ENCODE measurements at regions not wholly inside any gene's neighbourhood (a gene's known extent, or its start where the extent isn't known, plus 50 kb on each side); places are given as distances from the start of the nearest gene placed in this dataset.

DNA sequence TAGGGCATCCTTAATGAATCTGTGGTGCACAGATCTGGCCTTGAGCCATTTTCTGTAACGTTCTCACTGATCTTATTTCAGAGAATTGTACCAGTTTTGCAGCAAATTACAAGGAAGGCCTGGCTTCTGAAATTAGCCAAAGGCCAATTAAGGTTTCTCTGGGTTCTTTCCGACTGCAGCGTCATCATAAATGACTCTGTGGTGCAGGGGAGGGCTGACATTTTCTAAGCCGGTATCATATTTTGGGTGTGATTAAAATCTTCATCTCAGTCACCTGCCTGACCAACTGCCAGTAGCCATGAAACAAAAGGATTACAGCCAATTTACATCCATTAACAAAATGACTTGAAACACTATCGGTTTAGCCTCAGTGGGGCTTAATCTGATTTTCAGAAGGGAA lies 363.7 kb downstream of the ADRA2A start (continued):
- no peak for TF ChIP-seq EZH2 (IDR thresholded peaks at IDR 0.05; ENCODE audit: low read depth, unreplicated experiment)

DNA sequence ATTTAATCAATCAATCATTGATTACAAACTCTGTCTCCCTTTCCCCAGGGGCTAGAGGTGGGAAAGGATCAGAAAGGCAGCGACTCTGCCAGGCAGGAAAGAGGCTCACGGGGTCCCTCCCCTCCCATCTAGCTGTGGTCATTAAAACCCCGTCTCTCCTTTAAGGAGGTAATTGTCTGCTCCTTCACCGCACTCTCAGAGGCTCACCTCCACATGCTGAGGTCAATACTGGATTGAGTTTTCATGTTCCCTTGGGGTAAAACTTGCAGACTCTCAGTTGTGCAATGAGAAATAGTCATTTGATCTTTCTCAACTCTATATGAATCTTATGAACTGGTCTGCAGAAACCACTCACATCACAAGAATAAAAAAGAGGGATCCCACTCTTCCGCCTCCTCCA lies 368.8 kb downstream of the ADRA2A start:
- TF ChIP-seq, protein P1, sequence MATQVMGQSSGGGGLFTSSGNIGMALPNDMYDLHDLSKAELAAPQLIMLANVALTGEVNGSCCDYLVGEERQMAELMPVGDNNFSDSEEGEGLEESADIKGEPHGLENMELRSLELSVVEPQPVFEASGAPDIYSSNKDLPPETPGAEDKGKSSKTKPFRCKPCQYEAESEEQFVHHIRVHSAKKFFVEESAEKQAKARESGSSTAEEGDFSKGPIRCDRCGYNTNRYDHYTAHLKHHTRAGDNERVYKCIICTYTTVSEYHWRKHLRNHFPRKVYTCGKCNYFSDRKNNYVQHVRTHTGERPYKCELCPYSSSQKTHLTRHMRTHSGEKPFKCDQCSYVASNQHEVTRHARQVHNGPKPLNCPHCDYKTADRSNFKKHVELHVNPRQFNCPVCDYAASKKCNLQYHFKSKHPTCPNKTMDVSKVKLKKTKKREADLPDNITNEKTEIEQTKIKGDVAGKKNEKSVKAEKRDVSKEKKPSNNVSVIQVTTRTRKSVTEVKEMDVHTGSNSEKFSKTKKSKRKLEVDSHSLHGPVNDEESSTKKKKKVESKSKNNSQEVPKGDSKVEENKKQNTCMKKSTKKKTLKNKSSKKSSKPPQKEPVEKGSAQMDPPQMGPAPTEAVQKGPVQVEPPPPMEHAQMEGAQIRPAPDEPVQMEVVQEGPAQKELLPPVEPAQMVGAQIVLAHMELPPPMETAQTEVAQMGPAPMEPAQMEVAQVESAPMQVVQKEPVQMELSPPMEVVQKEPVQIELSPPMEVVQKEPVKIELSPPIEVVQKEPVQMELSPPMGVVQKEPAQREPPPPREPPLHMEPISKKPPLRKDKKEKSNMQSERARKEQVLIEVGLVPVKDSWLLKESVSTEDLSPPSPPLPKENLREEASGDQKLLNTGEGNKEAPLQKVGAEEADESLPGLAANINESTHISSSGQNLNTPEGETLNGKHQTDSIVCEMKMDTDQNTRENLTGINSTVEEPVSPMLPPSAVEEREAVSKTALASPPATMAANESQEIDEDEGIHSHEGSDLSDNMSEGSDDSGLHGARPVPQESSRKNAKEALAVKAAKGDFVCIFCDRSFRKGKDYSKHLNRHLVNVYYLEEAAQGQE (IDR thresholded peaks at IDR 0.05; ENCODE audit: unreplicated experiment) = no peak
- no peak for TF ChIP-seq NANOG (IDR thresholded peaks at IDR 0.05; ENCODE audit: borderline replicate concordance)
- no peak for TF ChIP-seq ZNF114 (CRISPR knock-in tag; IDR thresholded peaks at IDR 0.05)
- TF ChIP-seq EZH2 (IDR thresholded peaks at IDR 0.05; ENCODE audit: low read depth, unreplicated experiment) = no peak
- TF ChIP-seq, protein P2, sequence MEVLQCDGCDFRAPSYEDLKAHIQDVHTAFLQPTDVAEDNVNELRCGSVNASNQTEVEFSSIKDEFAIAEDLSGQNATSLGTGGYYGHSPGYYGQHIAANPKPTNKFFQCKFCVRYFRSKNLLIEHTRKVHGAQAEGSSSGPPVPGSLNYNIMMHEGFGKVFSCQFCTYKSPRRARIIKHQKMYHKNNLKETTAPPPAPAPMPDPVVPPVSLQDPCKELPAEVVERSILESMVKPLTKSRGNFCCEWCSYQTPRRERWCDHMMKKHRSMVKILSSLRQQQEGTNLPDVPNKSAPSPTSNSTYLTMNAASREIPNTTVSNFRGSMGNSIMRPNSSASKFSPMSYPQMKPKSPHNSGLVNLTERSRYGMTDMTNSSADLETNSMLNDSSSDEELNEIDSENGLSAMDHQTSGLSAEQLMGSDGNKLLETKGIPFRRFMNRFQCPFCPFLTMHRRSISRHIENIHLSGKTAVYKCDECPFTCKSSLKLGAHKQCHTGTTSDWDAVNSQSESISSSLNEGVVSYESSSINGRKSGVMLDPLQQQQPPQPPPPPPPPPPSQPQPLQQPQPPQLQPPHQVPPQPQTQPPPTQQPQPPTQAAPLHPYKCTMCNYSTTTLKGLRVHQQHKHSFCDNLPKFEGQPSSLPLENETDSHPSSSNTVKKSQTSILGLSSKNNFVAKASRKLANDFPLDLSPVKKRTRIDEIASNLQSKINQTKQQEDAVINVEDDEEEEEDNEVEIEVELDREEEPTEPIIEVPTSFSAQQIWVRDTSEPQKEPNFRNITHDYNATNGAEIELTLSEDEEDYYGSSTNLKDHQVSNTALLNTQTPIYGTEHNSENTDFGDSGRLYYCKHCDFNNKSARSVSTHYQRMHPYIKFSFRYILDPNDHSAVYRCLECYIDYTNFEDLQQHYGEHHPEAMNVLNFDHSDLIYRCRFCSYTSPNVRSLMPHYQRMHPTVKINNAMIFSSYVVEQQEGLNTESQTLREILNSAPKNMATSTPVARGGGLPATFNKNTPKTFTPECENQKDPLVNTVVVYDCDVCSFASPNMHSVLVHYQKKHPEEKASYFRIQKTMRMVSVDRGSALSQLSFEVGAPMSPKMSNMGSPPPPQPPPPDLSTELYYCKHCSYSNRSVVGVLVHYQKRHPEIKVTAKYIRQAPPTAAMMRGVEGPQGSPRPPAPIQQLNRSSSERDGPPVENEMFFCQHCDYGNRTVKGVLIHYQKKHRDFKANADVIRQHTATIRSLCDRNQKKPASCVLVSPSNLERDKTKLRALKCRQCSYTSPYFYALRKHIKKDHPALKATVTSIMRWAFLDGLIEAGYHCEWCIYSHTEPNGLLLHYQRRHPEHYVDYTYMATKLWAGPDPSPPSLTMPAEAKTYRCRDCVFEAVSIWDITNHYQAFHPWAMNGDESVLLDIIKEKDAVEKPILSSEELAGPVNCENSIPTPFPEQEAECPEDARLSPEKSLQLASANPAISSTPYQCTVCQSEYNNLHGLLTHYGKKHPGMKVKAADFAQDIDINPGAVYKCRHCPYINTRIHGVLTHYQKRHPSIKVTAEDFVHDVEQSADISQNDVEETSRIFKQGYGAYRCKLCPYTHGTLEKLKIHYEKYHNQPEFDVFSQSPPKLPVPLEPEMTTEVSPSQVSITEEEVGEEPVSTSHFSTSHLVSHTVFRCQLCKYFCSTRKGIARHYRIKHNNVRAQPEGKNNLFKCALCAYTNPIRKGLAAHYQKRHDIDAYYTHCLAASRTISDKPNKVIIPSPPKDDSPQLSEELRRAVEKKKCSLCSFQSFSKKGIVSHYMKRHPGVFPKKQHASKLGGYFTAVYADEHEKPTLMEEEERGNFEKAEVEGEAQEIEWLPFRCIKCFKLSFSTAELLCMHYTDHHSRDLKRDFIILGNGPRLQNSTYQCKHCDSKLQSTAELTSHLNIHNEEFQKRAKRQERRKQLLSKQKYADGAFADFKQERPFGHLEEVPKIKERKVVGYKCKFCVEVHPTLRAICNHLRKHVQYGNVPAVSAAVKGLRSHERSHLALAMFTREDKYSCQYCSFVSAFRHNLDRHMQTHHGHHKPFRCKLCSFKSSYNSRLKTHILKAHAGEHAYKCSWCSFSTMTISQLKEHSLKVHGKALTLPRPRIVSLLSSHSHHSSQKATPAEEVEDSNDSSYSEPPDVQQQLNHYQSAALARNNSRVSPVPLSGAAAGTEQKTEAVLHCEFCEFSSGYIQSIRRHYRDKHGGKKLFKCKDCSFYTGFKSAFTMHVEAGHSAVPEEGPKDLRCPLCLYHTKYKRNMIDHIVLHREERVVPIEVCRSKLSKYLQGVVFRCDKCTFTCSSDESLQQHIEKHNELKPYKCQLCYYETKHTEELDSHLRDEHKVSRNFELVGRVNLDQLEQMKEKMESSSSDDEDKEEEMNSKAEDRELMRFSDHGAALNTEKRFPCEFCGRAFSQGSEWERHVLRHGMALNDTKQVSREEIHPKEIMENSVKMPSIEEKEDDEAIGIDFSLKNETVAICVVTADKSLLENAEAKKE (CRISPR knock-in tag; IDR thresholded peaks at IDR 0.05) = no peak
- TF ChIP-seq CREB1 (CRISPR knock-in tag; IDR thresholded peaks at IDR 0.05; ENCODE audit: low read depth) = no peak
- no peak for TF ChIP-seq EZH2phosphoT487 (IDR thresholded peaks at IDR 0.05; ENCODE audit: unreplicated experiment)
- TF ChIP-seq, protein P3, sequence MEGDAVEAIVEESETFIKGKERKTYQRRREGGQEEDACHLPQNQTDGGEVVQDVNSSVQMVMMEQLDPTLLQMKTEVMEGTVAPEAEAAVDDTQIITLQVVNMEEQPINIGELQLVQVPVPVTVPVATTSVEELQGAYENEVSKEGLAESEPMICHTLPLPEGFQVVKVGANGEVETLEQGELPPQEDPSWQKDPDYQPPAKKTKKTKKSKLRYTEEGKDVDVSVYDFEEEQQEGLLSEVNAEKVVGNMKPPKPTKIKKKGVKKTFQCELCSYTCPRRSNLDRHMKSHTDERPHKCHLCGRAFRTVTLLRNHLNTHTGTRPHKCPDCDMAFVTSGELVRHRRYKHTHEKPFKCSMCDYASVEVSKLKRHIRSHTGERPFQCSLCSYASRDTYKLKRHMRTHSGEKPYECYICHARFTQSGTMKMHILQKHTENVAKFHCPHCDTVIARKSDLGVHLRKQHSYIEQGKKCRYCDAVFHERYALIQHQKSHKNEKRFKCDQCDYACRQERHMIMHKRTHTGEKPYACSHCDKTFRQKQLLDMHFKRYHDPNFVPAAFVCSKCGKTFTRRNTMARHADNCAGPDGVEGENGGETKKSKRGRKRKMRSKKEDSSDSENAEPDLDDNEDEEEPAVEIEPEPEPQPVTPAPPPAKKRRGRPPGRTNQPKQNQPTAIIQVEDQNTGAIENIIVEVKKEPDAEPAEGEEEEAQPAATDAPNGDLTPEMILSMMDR (conservative IDR thresholded peaks at IDR 0.05; ENCODE audit: low read depth in 2 of 2) = no peak
- Histone ChIP-seq H2AFZ (no peak overlapping the region), H3K4me1 (ENCODE audit: insufficient read depth) (no peaks in the 10 kb centered on the region), H3K4me3 (no peak overlapping the region), H3K27ac (ENCODE audit: low read depth) (no peak overlapping the region), H3K4me2 (no peak overlapping the region), H3F3A (replicated peaks; ENCODE audit: low read depth) (no peaks in the 10 kb centered on the region), H3K36me3 (ENCODE audit: insufficient read depth) (no peaks in the 10 kb centered on the region), H4K20me1 (replicated peaks; ENCODE audit: insufficient read depth) (no peaks in the 10 kb centered on the region), H3K27me3 (ENCODE audit: insufficient read depth) (no peaks in the 10 kb centered on the region), H3K79me2 (replicated peaks; ENCODE audit: insufficient read depth) (no peaks in the 10 kb centered on the region), H3K9me2 (ENCODE audit: insufficient read depth) (peaks cover 30% of the 10 kb centered on the region; the same call in 1 of the 2 replicates)
- Mint-ChIP-seq H3K27me3 (ENCODE audit: insufficient read depth, low read depth, poor library complexity) (peaks cover 3% of the 10 kb centered on the region), H3K27ac (no peak overlapping the region), H3K9me3 (peaks cover 4% of the 10 kb centered on the region; the same call in 2 of the 3 replicates), H3K36me3 (ENCODE audit: low read depth) (no peaks in the 10 kb centered on the region), H3K4me1 (no peaks in the 10 kb centered on the region), H3K4me3 (no peak overlapping the region)
- DNase-seq (ENCODE audit: low spot score) (no peak), ATAC-seq (no peak)
